Left ventricle myocardium superior (tissue), 1 donor: ENCODE measurements at regions not wholly inside any gene's neighbourhood (a gene's known extent, or its start where the extent isn't known, plus 50 kb on each side); places are given as distances from the start of the nearest gene placed in this dataset.

Experiments used
- ATAC-seq: fragments of 200-7000 bp; cut with Tn5 transposase; one replicate; pipeline ENCODE4 v1.9.1; 2020; ENCODE audit warnings: mild to moderate bottlenecking, moderate library complexity
- DNase-seq: peaks from one replicate; pipeline ENCODE4 v3.0.0-alpha.2; 2020
- intact Hi-C: fragments of 100-400 bp; cut with micrococcal nuclease; formaldehyde crosslinking; loops from one replicate; pipeline ENCODE4 v1.11.0; 2022
- donor health status: DM: no; HTN: yes; CAD: no; lungs with severe emphysema.

GRCh38 chr2:15825276-15825980 lies 114.9 kb upstream of the MYCN start:
- ATAC-seq: no peak
- intact Hi-C loops: no loop called here

GRCh38 chr2:15826273-15826717 lies 114.1 kb upstream of the MYCN start:
- ATAC-seq (no peak), DNase-seq (no peak)
- intact Hi-C loops: no loop called here

More at GRCh38 chr2:15825276-15825980, 114.9 kb upstream of the MYCN start:
- DNase-seq: no peak

- DNase-seq (no peak), ATAC-seq (no peak)
- intact Hi-C loops: no loop called here
Measured at GRCh38 chr2:15827001-15827400, 113.3 kb upstream of the MYCN start.

GRCh38 chr2:15828576-15828975 lies 111.8 kb upstream of the MYCN start:
- intact Hi-C loops: no loop called here
- DNase-seq (no peak), ATAC-seq (no peak)

- ATAC-seq (no peak), DNase-seq (no peak)
- intact Hi-C loops: no loop called here
Measured at GRCh38 chr2:15829091-15829801, 111.1 kb upstream of the MYCN start.

GRCh38 chr2:15829985-15830384 lies 110.4 kb upstream of the MYCN start:
- DNase-seq: no peak
- intact Hi-C loops: no loop called here
- ATAC-seq: no peak

GRCh38 chr2:15830937-15831549 lies 109.3 kb upstream of the MYCN start:
- intact Hi-C loops: no loop called here
- no peak for DNase-seq
- ATAC-seq: no peak

GRCh38 chr2:15832030-15832709 lies 108.2 kb upstream of the MYCN start:
- intact Hi-C loops: no loop called here
- ATAC-seq: no peak
- no peak for DNase-seq

GRCh38 chr2:15832849-15833680 lies 107.3 kb upstream of the MYCN start:
- DNase-seq (no peak), ATAC-seq (no peak)
- intact Hi-C loops: no loop called here

GRCh38 chr2:15833731-15834130 lies 106.6 kb upstream of the MYCN start:
- intact Hi-C loops: no loop called here
- no peak for ATAC-seq
- DNase-seq: no peak

GRCh38 chr2:15834381-15835031 lies 105.8 kb upstream of the MYCN start:
- intact Hi-C loops: no loop called here
- DNase-seq (no peak), ATAC-seq (no peak)

- DNase-seq (no peak), ATAC-seq (no peak)
- intact Hi-C loops: no loop called here
Measured at GRCh38 chr2:15835991-15836688, 104.2 kb upstream of the MYCN start.

GRCh38 chr2:15836689-15837610 lies 103.4 kb upstream of the MYCN start:
- DNase-seq: no peak
- ATAC-seq: no peak
- intact Hi-C loops: no loop called here

- DNase-seq: no peak
- no peak for ATAC-seq
- intact Hi-C loops: no loop called here
Measured at GRCh38 chr2:15838481-15839090, 101.8 kb upstream of the MYCN start.

- intact Hi-C loops: no loop called here
- DNase-seq (no peak), ATAC-seq (no peak)
Measured at GRCh38 chr2:15839426-15840124, 100.8 kb upstream of the MYCN start.

- intact Hi-C loops: no loop called here
- DNase-seq (no peak), ATAC-seq (no peak)
Measured at GRCh38 chr2:15840148-15840547, 100.2 kb upstream of the MYCN start.
